ENCODE measurements at regions not wholly inside any gene's neighbourhood (a gene's known extent, or its start where the extent isn't known, plus 50 kb on each side); places are given as distances from the start of the nearest gene placed in this dataset.

GRCh38 chr4:123609829-123610228 lies 213.2 kb downstream of the SPRY1 start:
- TF ChIP-seq POLR2AphosphoS5 (IDR thresholded peaks at IDR 0.05) (no peak), CTCF (IDR thresholded peaks at IDR 0.05 in 8 of 11, conservative IDR thresholded peaks at IDR 0.05 in 3 of 11) (no peak)
